H1 (cell line): ENCODE measurements at regions not wholly inside any gene's neighbourhood (a gene's known extent, or its start where the extent isn't known, plus 50 kb on each side); places are given as distances from the start of the nearest gene placed in this dataset.

Experiments used
- CEBPB ChIP-seq: IDR thresholded peaks from 2 replicates; pipeline ENCODE4 v1.6.1; 2012; ENCODE audit warnings: low read depth, low read length
- GTF2F1 ChIP-seq: IDR thresholded peaks from 2 replicates; pipeline ENCODE4 v1.6.1; 2012; ENCODE audit warnings: low read depth, low read length, improper control_type of control experiment, borderline replicate concordance
- JUND ChIP-seq: IDR thresholded peaks from 2 replicates; pipeline ENCODE4 v1.6.1; 2011; ENCODE audit warnings: mild to moderate bottlenecking, improper control_type of control experiment, low read length
- POLR2A ChIP-seq, 2 experiments: IDR thresholded peaks; 1 replicate in 1 of 2; 2 replicates in 1 of 2; pipeline ENCODE4 v1.6.1; 2011; ENCODE audit warnings: low read depth in 2 of 2, low read length in 2 of 2, mild to moderate bottlenecking in 2 of 2; ENCODE audit errors: control extremely low read depth in 1 of 2
- RFX5 ChIP-seq: IDR thresholded peaks from 2 replicates; pipeline ENCODE4 v1.6.1; 2011; ENCODE audit warnings: low read depth, low read length, improper control_type of control experiment, borderline replicate concordance
- SIN3A ChIP-seq, 2 experiments: IDR thresholded peaks in 1 of 2; conservative IDR thresholded peaks in 1 of 2; 2 replicates each; pipeline ENCODE4 v1.6.1; 2011 to 2012; ENCODE audit warnings: low read length in 2 of 2, improper control_type of control experiment in 1 of 2, low read depth in 1 of 2, mild to moderate bottlenecking in 1 of 2
- YY1 ChIP-seq: IDR thresholded peaks from 2 replicates; pipeline ENCODE4 v1.6.1; 2011; ENCODE audit warnings: low read depth, mild to moderate bottlenecking, low read length
- TF ChIP-seq, protein P1 (sequence below), 3 experiments: IDR thresholded peaks; 1 replicate in 2 of 3; 2 replicates in 1 of 3; pipeline versions ENCODE4 v1.5.1 to v1.6.1; 2011; ENCODE audit warnings: low read length in 3 of 3, mild to moderate bottlenecking in 3 of 3, inconsistent platforms in 2 of 3, low read depth in 1 of 3, moderate library complexity in 1 of 3; ENCODE audit not compliant: insufficient read depth in 1 of 3; ENCODE audit errors: control extremely low read depth in 1 of 3

DNA sequence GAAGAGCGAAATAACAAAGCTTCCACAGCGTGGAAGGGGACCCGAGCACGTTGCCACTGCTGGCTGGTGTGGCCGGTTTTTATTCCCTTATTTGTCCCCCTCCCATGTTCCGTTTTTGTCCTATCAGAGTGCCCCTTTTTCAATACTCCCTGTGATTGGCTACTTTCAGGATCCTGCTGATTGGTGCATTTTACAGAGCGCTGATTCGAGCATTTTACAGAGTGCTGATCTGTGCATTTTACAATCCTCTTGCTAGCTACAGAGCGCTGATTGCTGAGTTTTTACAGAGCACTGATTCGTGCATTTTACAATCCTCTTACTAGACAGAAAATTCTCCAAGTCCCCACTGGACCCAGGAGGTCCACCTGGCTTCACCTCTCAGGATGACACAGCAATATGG is 250.9 kb upstream of the EPHA5 start:
- TF ChIP-seq RFX5 (no peak), YY1 (no peak), POLR2A (IDR thresholded peaks at IDR 0.05; ENCODE audit: control extremely low read depth in 1 of 2, low read depth in 2 of 2, low read length in 2 of 2) (no peak), JUND (no peak), GTF2F1 (no peak), SIN3A (conservative IDR thresholded peaks at IDR 0.05 in 1 of 2, IDR thresholded peaks at IDR 0.05 in 1 of 2; ENCODE audit: low read depth in 1 of 2, low read length in 2 of 2) (no peak), CEBPB (no peak)
- TF ChIP-seq, protein P1, sequence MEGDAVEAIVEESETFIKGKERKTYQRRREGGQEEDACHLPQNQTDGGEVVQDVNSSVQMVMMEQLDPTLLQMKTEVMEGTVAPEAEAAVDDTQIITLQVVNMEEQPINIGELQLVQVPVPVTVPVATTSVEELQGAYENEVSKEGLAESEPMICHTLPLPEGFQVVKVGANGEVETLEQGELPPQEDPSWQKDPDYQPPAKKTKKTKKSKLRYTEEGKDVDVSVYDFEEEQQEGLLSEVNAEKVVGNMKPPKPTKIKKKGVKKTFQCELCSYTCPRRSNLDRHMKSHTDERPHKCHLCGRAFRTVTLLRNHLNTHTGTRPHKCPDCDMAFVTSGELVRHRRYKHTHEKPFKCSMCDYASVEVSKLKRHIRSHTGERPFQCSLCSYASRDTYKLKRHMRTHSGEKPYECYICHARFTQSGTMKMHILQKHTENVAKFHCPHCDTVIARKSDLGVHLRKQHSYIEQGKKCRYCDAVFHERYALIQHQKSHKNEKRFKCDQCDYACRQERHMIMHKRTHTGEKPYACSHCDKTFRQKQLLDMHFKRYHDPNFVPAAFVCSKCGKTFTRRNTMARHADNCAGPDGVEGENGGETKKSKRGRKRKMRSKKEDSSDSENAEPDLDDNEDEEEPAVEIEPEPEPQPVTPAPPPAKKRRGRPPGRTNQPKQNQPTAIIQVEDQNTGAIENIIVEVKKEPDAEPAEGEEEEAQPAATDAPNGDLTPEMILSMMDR (IDR thresholded peaks at IDR 0.05; ENCODE audit: control extremely low read depth in 1 of 3, insufficient read depth in 1 of 3, low read depth in 1 of 3, low read length in 3 of 3) = no peak
